Stimulated activated naive B cell treated with anti-CD40 and anti-IgM and Interleukin-4, amounts not matched to agents 10 μg/mL and 1 μg/mL and 100 μg/mL, for 72 hours (primary cell): ENCODE measurements at regions not wholly inside any gene's neighbourhood (a gene's known extent, or its start where the extent isn't known, plus 50 kb on each side); places are given as distances from the start of the nearest gene placed in this dataset.

Experiments used
- ATAC-seq, 2 donors: fragments of 150-1000 bp; cut with Tn5 transposase; replicated peaks; 2 replicates each; pipeline ENCODE4 v1.10.0; 2021; ENCODE audit warnings: moderate library complexity in 1 of 2
- DNase-seq: peaks from one replicate; pipeline ENCODE4 v3.0.0; 2021
- H3K27ac Mint-ChIP-seq: one replicate; pipeline ENCODE4 v1.8.0; 2022; ENCODE audit warnings: mild to moderate bottlenecking, mixed read lengths
- H3K27me3 Mint-ChIP-seq, 2 donors: one replicate each; pipeline ENCODE4 v1.8.0; 2022; ENCODE audit warnings: mixed read lengths in 2 of 2
- H3K36me3 Mint-ChIP-seq, 2 donors: one replicate each; pipeline ENCODE4 v1.8.0; 2022; ENCODE audit warnings: mixed read lengths in 2 of 2, mild to moderate bottlenecking in 1 of 2
- H3K4me1 Mint-ChIP-seq, 2 donors: one replicate each; pipeline ENCODE4 v1.8.0; 2022; ENCODE audit warnings: mixed read lengths in 2 of 2, mild to moderate bottlenecking in 1 of 2
- H3K4me3 Mint-ChIP-seq, 2 donors: one replicate each; pipeline ENCODE4 v1.8.0; 2022; ENCODE audit warnings: mild to moderate bottlenecking in 2 of 2, mixed read lengths in 2 of 2, moderate library complexity in 1 of 2
- H3K9me3 Mint-ChIP-seq, 2 donors: one replicate each; pipeline ENCODE4 v1.8.0; 2022; ENCODE audit warnings: mixed read lengths in 2 of 2, mild to moderate bottlenecking in 1 of 2

DNA sequence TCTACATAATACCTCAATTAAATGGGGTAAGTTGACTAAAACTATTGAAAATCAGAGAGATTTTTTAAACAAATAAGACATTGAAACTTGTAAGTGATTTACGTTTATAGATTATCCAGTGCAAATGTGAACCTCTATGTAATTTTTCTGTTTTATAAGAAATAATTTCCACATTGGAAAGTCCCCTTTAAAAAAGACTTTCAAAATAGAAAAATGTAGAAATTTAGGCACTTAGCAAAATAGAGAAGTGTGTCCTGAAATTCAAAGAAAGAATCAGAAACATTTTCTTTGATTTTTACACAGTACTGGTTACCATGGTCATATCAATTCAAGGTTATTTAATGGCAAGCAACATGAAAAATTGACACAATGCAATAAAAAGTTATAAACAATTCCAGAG lies 290.9 kb upstream of the GPR149 start:
- DNase-seq, result no peak
- Mint-ChIP-seq H3K27me3 (peaks cover 0 to 4% of the 10 kb centered on the region in 2 donors), H3K9me3 (no peaks in the 10 kb centered on the region), H3K36me3 (no peaks in the 10 kb centered on the region), H3K4me1 (no peaks in the 10 kb centered on the region), H3K27ac (no peak overlapping the region), H3K4me3 (no peak overlapping the region)
- ATAC-seq, result no peak

DNA sequence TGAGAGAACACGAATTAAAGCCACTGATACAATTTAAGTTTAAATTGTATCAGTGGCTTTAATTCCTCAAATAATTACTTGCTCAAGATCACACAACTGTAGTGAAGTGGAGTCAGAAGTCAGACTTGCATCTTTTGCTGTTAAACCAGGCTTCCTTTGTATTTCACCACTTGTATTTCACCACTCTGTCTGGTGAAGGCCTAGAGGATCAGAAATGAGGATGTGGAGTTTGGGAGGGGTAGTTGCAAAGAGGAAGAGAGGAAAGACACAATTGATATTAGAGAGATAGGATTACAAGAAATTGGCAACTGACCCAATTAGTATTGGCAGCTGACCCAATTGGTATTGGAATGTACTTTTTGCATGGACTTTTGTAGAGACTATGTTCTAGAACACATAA lies 288.1 kb upstream of the GPR149 start:
- Mint-ChIP-seq H3K27me3 (peaks cover 0 to 4% of the 10 kb centered on the region in 2 donors), H3K4me3 (no peak overlapping the region), H3K36me3 (no peaks in the 10 kb centered on the region), H3K4me1 (no peaks in the 10 kb centered on the region), H3K9me3 (no peaks in the 10 kb centered on the region), H3K27ac (no peak overlapping the region)
- ATAC-seq, result no peak
- no peak for DNase-seq

DNA sequence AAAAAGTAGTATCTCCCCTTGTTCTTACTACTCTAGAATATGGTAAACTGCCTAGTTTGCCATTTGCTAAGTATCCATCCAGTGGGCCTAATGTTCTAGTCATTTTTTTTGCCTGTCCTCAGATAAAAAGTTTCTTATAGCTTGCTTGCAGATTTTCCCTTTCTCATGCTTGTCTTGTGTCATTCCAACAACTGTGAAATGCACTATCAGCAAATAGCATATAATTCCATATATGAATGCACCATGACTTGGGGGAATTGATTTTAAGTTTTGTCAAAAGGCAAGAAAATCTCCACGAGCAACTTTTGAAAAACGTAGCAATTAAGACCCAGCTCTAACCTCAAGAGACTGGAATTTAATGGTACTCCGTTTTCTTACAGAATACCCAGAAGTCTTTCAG lies 286.2 kb upstream of the GPR149 start:
- no peaks in the 10 kb centered on the region for H3K9me3 Mint-ChIP-seq
- H3K27me3 Mint-ChIP-seq, result peaks cover 0 to 4% of the 10 kb centered on the region in 2 donors
- no peak overlapping the region for H3K4me3 Mint-ChIP-seq
- H3K4me1 Mint-ChIP-seq, result no peaks in the 10 kb centered on the region
- no peaks in the 10 kb centered on the region for H3K36me3 Mint-ChIP-seq
- no peak for DNase-seq
- H3K27ac Mint-ChIP-seq, result no peak overlapping the region
- no peak for ATAC-seq

DNA sequence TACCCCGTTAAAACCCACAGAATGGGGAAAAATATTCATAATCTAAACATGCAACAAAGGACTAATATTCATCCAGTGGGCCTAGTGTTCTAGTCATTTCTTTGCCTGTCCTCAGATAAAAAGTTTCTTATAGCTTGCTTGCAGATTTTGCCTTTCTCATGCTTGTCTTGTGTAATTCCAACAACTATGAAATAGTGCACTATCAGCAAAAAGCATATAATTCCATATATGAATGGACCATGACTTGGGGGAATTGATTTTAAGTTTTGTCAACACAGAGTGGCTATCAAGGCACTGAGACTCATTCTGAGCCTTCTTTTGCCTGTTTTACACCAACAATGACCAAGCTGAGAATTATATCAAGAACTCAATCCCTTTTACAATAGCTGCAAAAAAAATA lies 278.6 kb upstream of the GPR149 start:
- Mint-ChIP-seq H3K4me1 (no peaks in the 10 kb centered on the region), H3K36me3 (no peaks in the 10 kb centered on the region), H3K27ac (no peak overlapping the region), H3K27me3 (no peaks in the 10 kb centered on the region), H3K9me3 (peaks cover 0 to 2% of the 10 kb centered on the region in 2 donors), H3K4me3 (no peak overlapping the region)
- ATAC-seq, result no peak
- no peak for DNase-seq

DNA sequence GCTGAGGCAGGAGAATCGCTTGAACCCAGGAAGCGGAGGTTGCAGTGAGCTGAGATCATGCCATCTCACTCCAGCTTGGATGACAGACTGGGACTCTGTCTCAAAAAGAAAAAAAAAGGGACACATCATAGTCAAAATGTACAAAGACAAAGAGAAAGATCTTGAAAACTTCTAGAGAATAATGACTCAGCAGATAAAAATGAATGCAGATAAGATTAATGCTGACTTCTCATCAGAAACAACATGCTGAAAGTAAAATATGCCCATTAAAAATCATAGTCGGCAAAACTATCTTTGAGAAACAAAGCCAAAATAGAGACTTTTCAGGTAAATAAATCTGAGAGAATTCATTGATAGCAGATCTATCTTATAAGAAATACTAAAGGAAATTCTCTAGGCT lies 271.1 kb upstream of the GPR149 start:
- DNase-seq (no peak), ATAC-seq (no peak)
- no peaks in the 10 kb centered on the region for H3K9me3 Mint-ChIP-seq
- H3K36me3 Mint-ChIP-seq, result no peaks in the 10 kb centered on the region
- no peaks in the 10 kb centered on the region for H3K4me1 Mint-ChIP-seq
- no peak overlapping the region for H3K4me3 Mint-ChIP-seq
- no peaks in the 10 kb centered on the region for H3K27me3 Mint-ChIP-seq
- H3K27ac Mint-ChIP-seq, result no peak overlapping the region

DNA sequence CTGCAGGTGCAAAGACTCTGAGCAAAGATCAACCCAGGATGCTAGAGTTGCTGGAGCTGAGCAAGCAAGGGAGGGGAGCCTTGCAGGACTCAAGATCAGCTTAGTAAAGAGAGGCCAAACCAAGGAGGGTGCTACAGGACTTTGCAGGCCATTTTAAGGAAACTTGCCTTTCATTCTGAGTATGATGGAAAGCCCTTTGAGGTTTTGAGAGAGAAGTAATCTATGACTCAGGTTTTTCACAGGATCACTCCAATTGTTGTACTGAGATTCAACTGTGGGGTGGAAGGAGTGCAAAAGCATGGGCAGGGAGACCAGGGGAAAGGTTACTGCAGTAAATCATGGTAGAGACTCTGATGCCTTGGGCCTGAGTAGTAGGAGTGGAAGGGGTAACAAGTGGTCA lies 260.4 kb upstream of the GPR149 start:
- peak; percentile 87 to 94 for ATAC-seq
- peak; percentile 5 for DNase-seq

DNA sequence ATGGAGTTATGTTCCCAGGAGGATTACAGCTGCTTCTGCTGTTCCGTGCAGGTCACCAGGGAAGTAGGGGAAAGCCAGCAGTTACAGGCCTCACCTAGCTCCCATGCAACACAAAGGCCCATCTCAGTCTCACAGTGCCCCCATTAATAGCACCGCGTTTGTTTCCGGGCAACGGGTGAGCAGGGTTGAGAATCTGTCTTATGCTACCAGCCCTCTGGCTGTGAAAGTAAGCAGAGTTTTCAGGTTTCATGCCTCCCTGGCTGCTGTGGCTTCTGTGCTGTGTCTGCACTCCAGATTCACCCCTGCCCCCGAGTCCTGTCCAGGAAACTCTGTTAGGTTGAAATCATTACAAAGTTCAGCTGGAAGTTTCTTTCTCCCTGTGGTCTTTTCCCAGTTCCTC lies 254.4 kb upstream of the GPR149 start:
- H3K36me3 Mint-ChIP-seq, result no peaks in the 10 kb centered on the region
- H3K4me1 Mint-ChIP-seq, result no peaks in the 10 kb centered on the region
- DNase-seq (no peak), ATAC-seq (no peak)
- H3K27me3 Mint-ChIP-seq, result peaks cover 0 to 4% of the 10 kb centered on the region in 2 donors
- peaks cover 6 to 7% of the 10 kb centered on the region in 2 donors for H3K9me3 Mint-ChIP-seq
- H3K4me3 Mint-ChIP-seq, result no peak overlapping the region
- H3K27ac Mint-ChIP-seq, result no peak overlapping the region

More for the DNA sequence above, 260.4 kb upstream of the GPR149 start:
- no peak overlapping the region for H3K4me3 Mint-ChIP-seq
- H3K27ac Mint-ChIP-seq, result no peak overlapping the region
- H3K36me3 Mint-ChIP-seq, result no peaks in the 10 kb centered on the region
- H3K4me1 Mint-ChIP-seq, result peaks cover 6 to 9% of the 10 kb centered on the region in 2 donors
- peaks cover 0 to 4% of the 10 kb centered on the region in 2 donors for H3K27me3 Mint-ChIP-seq
- no peaks in the 10 kb centered on the region for H3K9me3 Mint-ChIP-seq

DNA sequence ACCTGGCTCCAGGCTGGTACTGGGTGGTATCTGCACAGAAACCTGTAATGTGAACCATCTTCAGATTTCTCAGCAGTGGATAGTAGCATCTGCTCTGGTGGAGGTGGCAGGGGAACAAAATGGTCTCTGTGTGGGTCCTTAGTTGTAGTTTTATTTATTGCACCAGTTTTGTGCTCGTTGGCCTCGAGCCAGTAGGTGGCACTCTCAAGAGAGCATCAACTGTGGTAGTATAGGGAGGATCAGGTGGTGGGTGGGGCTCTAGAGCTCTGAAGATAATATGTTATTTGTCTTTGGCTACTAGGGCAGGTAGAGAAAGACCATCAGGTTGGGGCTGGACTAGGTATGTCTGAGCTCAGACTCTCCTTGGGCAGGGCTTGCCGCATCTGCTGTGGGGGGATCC lies 254.0 kb upstream of the GPR149 start:
- ATAC-seq (peak in 1 of 2 donors; percentile 44), DNase-seq (no peak)
- H3K36me3 Mint-ChIP-seq, result no peaks in the 10 kb centered on the region
- H3K4me1 Mint-ChIP-seq, result no peaks in the 10 kb centered on the region
- no peak overlapping the region for H3K4me3 Mint-ChIP-seq
- peaks cover 0 to 4% of the 10 kb centered on the region in 2 donors for H3K27me3 Mint-ChIP-seq
- no peak overlapping the region for H3K27ac Mint-ChIP-seq
- peaks cover 6 to 7% of the 10 kb centered on the region in 2 donors for H3K9me3 Mint-ChIP-seq

DNA sequence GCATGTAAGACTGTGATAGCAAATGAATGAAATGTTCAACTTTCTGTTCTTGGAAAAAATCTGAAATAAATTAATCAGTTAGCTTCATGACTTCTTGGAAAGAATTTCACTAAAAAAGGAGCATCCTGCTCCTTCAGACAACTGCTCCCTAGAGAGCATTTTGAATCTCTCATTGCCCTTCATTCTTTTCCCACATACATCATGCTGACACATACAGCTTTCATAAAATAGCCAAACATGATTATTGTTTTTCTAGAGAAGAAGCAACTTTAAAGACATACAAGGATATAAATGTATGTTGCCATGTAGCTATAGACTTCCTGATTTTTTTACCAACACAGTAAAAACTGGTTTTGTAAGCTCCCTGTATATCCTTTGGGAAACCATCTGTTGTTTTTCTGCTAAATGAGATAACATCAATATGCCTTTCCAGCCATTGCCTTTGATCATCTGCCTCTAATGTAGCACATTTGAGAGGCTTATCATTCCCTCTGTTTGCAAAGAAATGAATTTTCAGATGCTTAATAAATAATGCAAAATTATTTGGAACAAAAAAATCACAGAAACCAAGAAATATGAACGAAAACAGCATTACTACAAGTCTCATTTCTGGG lies 248.2 kb upstream of the GPR149 start:
- no peak for DNase-seq
- ATAC-seq, result no peak
- Mint-ChIP-seq H3K36me3 (no peaks in the 10 kb centered on the region), H3K27me3 (no peaks in the 10 kb centered on the region), H3K4me3 (no peak overlapping the region), H3K9me3 (peaks cover 3% of the 10 kb centered on the region in 2 donors), H3K27ac (no peak overlapping the region), H3K4me1 (no peaks in the 10 kb centered on the region)

DNA sequence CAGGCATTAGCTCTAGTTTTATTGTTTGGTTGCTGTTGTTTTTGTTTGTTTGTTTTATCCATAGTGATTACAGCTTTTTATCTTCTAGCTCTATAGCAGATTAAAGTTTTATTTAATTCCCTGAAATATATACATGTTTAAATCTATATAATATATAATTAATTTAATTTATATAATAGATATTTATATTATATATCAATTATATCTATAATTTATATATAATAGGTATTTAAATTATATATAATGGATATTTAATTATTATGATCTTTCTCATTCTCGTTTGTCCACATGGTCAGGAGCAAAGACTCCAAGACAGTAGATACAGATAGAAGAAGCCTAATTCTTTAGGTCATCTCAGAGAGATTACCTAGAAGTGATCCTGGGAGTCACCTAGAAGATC lies 238.8 kb upstream of the GPR149 start:
- H3K36me3 Mint-ChIP-seq, result no peaks in the 10 kb centered on the region
- no peak for ATAC-seq
- no peaks in the 10 kb centered on the region for H3K27me3 Mint-ChIP-seq
- DNase-seq, result no peak
- H3K9me3 Mint-ChIP-seq, result peaks cover 0 to under 1% of the 10 kb centered on the region in 2 donors
- H3K27ac Mint-ChIP-seq, result no peak overlapping the region
- no peaks in the 10 kb centered on the region for H3K4me1 Mint-ChIP-seq
- no peak overlapping the region for H3K4me3 Mint-ChIP-seq

DNA sequence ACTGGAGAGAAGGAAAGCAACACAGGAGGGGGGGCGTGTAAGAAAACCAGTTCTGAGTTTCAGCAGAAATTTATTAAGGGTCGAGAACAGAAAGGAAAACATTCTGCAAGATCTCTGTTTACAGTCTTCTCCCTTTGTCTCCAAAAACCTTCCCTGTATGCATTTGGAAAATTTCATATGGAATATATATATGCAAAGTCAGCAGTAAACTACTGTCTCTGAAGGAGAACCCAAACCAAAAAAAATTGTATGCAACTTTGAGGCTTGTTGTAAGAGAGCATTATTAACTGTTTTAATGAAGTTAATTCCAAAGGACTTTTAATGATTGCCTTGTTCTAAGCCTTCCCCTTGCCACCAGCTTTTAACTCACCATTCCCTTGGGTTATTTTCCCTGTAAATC lies 238.2 kb upstream of the GPR149 start:
- H3K4me1 Mint-ChIP-seq, result no peaks in the 10 kb centered on the region
- H3K27me3 Mint-ChIP-seq, result no peaks in the 10 kb centered on the region
- ATAC-seq (no peak), DNase-seq (no peak)
- H3K4me3 Mint-ChIP-seq, result no peak overlapping the region
- no peaks in the 10 kb centered on the region for H3K36me3 Mint-ChIP-seq
- H3K27ac Mint-ChIP-seq, result no peak overlapping the region
- H3K9me3 Mint-ChIP-seq, result no peaks in the 10 kb centered on the region

DNA sequence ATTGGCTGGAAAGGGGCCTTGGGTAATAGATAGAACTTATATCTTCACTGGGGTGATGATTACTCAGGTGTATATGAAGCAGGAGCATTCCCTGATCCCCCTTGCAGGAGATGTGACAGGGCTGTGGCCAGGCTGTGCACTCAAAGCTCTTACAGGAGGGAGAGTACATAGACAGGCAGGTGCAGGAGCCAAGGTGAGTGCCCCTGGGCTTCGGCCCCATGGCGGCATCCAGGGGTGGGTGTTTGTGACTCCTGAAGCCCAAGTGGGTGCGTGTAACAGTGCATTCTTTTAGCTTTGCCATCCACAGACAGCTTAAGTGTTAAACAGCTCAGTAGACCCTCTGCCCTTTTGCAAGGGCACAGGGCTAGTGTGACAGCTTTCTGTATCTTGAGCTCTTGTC lies 236.6 kb upstream of the GPR149 start:
- no peaks in the 10 kb centered on the region for H3K27me3 Mint-ChIP-seq
- DNase-seq (no peak), ATAC-seq (no peak)
- no peaks in the 10 kb centered on the region for H3K9me3 Mint-ChIP-seq
- H3K27ac Mint-ChIP-seq, result no peak overlapping the region
- H3K4me1 Mint-ChIP-seq, result no peaks in the 10 kb centered on the region
- no peak overlapping the region for H3K4me3 Mint-ChIP-seq
- no peaks in the 10 kb centered on the region for H3K36me3 Mint-ChIP-seq

DNA sequence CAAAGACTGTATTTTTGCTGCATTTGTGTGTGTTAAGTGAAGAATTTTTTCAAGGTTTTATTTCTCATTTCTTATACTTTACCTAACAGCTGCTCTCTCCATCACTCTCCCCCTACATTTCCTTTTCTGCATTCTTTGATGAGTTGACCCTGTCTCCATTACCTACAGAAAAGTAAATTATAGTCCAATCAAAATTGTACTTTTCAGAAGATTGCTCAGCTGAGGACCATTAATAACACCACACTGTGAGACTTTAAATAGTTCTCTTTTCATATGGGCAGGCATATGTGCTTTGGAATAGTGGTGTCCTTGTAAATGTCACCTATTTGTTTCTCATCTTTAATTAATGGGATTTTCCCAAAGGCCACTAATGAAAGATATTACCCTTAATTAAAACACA lies 234.7 kb upstream of the GPR149 start:
- no peak for ATAC-seq
- no peak for DNase-seq
- no peaks in the 10 kb centered on the region for H3K9me3 Mint-ChIP-seq
- no peak overlapping the region for H3K4me3 Mint-ChIP-seq
- H3K27me3 Mint-ChIP-seq, result no peaks in the 10 kb centered on the region
- no peaks in the 10 kb centered on the region for H3K36me3 Mint-ChIP-seq
- no peaks in the 10 kb centered on the region for H3K4me1 Mint-ChIP-seq
- H3K27ac Mint-ChIP-seq, result no peak overlapping the region

DNA sequence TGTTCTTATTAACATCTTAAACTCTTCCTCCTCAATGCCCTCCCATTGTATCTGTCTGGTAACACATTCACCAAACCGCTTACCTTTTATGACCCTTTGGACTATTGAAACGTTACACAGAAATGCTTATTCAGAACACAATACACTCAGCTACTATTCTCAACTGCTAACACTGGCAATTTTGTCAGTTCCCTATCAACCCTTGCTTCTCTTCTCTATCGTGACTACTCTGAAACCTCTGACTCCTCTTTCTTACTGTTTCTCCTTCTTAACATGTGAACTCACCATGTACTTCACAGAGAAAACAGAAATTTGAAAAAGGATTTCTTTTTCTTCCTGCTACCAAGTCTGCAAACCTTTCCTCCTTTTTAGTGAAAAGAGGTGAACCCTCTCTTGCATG lies 232.9 kb upstream of the GPR149 start:
- H3K4me1 Mint-ChIP-seq, result no peaks in the 10 kb centered on the region
- no peaks in the 10 kb centered on the region for H3K9me3 Mint-ChIP-seq
- ATAC-seq (no peak), DNase-seq (no peak)
- H3K36me3 Mint-ChIP-seq, result no peaks in the 10 kb centered on the region
- H3K4me3 Mint-ChIP-seq, result no peak overlapping the region
- H3K27me3 Mint-ChIP-seq, result no peaks in the 10 kb centered on the region
- H3K27ac Mint-ChIP-seq, result no peak overlapping the region

DNA sequence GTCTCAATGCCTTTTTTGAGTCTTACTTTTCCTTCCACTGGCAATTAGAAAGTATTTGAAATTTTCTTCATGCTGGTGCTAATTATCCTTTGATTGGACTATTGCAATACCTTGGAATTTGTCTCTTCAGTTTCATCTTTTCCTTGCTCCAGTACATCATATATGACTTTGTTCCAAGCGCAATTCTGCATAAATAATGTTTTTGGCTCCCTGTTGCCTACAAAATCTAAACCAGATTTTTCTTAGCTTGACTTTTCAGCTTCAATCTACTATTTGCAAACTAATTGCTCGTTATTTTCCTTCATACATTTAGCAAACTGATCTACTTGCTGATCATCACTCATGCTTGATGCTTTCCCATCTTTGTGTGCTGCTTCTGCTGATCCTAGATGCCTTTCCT lies 230.8 kb upstream of the GPR149 start:
- H3K36me3 Mint-ChIP-seq, result no peaks in the 10 kb centered on the region
- no peak overlapping the region for H3K27ac Mint-ChIP-seq
- H3K4me1 Mint-ChIP-seq, result no peaks in the 10 kb centered on the region
- ATAC-seq (no peak), DNase-seq (no peak)
- no peaks in the 10 kb centered on the region for H3K27me3 Mint-ChIP-seq
- H3K4me3 Mint-ChIP-seq, result no peak overlapping the region
- no peaks in the 10 kb centered on the region for H3K9me3 Mint-ChIP-seq

DNA sequence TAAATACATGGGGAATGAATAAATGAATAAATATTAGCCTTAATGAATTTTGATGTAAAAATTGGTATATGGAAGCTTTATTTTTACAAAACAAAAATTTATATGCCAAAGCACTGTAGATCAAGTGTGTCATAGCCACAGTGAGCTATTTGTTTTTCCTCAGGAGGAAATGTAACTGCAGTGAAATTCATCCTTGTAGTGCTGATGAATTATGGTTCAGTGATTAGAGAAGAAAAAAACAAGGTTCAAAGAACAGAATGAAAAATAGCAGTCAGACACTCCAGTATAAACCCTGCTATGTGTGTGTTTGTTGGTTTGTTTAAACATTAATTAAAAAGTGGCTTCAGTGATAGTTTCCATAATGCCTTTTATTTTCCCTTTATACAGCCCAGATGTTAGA lies 228.0 kb upstream of the GPR149 start:
- ATAC-seq, result no peak
- Mint-ChIP-seq H3K27me3 (no peaks in the 10 kb centered on the region), H3K9me3 (no peaks in the 10 kb centered on the region)

More for the DNA sequence above, 228.0 kb upstream of the GPR149 start:
- no peak overlapping the region for H3K27ac Mint-ChIP-seq
- DNase-seq, result no peak
- H3K4me1 Mint-ChIP-seq, result no peaks in the 10 kb centered on the region
- no peaks in the 10 kb centered on the region for H3K36me3 Mint-ChIP-seq
- no peak overlapping the region for H3K4me3 Mint-ChIP-seq
